HG02970 (cell line): ENCODE measurements at regions not wholly inside any gene's neighbourhood (a gene's known extent, or its start where the extent isn't known, plus 50 kb on each side); places are given as distances from the start of the nearest gene placed in this dataset.
A peak's percentile ranks its signal among the peaks of the same experiment; 100 is the strongest.

Source experiments
- ATAC-seq: cut with Tn5 transposase; IDR thresholded peaks from one replicate; pipeline ENCODE4 v1.9.1; 2021; ENCODE audit warnings: mild to moderate bottlenecking, moderate library complexity, moderate number of reproducible peaks; ENCODE audit not compliant: unreplicated experiment, low FRiP score

DNA sequence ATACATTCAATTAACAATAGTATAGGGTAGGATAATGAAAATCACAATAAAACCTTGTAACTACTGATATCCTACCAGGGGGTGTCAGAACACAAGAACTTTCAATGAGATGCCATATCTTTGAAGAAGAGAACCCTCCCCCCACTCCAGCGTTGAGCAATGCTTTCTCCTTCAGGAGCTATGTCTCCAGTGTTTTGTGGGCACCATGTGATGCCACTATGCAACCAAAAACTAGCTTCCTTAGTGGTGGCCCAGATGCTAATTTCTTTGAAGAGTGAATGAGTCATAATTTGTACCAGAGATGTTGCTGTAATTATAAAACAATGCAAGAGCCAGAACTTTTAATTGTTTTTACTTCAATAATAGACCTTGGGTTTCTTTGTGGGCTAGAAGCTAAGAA is 76.0 kb upstream of the ADO start:
- ATAC-seq, result no peak

DNA sequence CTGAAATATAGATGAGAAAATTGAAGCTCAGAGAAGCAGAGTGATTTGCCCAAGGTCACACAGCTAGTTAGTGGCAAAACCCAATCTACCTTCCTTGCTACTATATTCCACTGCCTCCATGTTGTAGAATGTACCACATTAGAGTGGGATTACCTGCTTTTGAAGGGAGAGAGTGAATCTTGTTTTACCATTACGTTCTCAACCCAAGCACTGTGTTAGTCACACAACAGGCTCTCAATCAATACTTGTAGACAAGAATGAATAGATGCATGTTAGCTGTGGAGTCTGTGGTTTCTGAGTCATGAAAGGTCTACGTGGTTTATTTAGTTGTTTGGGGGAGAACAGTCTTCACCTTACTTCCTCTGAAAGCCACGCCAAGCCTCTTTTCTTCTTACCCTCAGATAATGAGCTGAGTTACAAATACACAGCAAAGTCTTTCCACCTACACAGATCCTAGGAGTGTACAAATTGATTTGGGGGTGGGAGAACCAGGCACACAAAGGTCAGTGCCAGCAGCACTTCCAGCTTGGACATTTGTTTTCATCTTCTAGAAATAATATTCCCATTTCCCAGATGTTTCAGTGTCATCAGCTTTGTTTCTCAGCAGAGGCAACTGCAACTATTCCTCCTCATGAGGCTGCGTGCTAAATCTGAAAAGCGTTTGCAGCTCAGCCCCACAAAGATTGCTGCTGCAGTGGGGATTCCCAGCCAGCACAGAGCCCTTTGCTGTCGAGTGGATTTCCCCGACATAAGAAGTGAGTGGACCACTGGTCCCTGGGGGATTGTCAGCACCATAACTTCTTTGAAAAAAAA is 71.5 kb upstream of the ADO start:
- ATAC-seq, result peak; percentile 74

DNA sequence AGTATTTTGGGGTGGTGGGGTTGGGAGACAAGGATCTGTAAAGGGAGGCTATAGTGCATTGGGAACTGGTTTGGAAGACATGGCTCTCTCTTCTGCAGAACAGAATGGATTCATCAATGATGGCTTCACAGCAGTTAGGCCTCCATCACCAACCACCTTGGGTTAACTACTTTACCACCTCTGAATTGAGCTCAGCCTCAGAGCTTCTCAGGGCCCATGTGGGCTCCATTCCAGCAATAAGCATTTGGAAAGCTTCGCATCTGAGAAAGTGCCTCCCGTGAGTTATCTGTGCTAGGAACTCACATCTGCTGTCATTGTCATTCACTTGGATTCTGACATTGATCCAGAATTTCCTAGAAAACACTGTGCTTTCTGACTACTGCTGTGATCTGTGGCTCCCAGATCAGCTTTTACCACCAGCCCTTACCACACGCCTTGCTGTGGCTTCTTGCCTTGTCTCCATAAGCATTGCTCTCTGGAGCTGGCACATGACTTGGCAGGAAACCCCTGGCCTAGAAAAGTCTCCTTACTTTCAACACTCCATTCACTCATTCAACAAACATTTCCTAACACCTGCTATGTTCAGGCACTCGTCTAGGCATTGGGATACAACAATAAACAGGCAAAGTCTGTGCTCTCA is 70.7 kb upstream of the ADO start:
- ATAC-seq, result no peak

DNA sequence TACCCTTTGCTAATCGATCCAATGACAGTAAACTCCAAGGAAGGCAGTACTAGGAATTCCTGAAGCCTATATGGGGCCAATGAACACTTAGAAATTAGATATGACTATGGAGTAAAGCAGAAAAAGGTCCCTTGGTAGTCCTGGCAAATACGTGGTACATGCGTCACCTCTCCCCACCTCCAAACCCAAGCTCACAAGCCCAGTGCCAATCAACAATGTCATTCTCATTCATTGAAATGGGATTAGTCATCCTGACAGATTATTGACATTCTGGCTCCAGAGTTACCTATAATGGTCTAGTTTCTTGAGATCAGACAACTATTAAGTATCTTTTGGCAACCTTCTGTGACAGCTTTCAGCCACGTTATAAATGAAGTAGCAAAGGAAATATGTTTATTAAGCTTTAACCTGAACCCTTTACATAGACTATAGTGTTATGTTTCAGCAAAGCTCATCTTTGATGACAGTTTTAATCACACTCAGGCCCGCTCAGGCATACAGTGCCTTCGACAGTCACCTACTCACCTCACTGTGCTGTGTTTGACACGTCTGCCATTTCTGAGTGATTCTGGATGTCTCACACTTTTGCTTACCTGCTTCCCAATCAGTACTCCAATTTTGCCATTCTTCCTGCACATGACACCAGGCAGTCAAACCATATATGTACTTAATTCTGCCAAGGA is 69.6 kb upstream of the ADO start:
- no peak for ATAC-seq

DNA sequence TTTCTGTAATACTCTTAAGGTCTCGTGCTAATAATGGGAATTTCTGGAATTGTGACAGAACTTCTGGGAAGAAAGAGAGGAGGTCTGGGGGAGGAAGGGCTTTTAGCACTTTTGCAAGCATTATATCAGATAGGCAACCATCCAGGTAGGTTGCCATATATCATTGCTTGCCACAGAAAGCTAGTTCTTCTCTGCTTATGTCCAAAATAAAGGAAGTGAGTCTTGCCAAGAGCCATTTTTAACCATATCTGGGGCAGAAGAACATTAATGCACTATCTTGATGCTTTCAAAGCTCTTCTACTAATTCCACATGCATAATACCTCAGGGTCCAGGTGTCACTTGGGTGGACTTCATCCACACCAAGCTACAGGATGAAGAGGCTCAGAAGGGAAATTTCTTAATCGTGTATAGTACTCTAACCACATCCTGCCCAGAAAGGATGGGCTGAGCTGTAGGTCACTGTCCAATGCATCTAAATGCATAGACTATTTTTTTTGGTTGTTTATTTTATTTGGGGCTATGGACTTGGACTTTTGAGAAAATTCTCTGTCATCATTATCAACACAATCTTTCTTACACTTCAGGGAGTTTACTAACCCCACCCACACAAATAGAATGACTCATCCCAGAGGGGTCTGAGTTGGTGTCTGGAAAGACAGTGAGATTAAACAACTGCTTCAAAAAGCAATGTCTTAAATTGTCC is 68.9 kb upstream of the ADO start:
- no peak for ATAC-seq

DNA sequence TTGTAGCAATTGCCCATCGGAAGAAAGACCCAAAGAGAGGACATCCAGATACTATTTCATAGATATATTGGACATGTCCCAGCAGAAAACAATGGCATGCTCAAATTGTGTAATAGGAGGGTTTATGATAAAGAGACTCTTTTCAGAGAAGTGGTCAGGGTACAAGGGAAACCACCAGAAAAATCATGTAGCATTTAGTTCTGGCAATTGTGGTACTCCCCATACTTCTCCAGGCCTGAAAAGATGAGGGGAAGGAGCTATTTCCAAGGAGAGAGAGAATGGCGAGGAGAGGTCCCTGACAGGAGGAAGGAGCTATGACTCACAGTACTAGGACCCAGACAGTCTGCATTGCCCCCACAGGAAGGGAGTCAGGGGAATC is 68.4 kb upstream of the ADO start:
- ATAC-seq, result no peak

DNA sequence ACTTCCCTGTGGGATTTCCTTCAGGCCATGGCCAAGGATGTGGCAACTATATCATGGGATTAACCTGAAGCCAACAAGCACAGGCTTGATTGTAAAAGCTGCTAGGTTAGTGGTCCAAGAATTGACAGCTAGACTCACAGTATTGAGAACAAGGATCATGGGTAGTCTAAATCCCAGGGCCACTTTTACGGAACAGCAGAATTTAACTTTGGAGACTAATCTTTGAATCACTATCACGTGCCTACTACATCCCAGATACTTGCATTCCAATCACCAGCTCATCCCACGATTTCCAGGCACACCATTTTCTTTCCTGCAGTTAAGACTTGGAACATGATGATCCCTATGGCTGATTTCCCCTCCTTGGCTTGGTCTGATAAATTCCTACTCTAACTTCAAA is 65.6 kb upstream of the ADO start:
- no peak for ATAC-seq

DNA sequence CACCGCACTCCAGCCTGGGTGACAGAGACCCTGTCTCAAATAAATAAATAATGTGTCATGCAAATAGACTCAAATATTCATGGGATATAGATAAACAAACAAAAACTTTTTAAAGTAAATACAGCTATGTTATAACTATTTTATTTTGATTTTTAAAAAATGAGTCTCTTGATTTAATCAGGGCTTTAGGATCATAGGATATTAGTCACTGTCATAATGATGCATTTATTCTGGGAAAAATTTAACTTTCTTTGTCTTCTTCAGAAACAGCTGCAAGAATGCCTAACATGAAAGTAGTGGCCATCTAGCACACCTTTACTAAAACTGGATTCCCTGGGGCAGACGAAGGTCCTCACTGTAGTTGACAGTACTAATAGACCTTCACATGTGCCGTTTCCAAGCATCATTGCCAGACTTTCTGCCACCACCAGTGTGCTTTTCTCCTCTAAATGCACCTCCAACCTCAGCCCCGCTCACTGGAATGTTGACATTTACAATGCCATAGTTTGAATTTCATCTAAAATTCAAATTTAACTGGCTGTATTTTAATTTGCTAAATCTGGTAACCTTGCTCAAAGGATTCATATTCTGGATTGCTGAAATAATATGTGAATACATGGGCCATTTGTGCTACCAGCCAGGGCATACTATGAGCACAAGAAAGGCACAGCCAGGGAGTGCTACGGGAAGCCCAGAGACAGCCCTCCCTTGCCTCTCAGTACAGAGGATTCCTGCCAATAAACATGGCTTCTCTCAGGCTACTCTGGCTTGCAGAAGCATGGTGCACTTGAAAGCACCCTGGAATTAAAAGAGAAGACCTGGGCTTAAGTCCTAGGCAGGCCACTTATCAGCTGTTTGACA is 63.4 kb upstream of the ADO start:
- no peak for ATAC-seq

DNA sequence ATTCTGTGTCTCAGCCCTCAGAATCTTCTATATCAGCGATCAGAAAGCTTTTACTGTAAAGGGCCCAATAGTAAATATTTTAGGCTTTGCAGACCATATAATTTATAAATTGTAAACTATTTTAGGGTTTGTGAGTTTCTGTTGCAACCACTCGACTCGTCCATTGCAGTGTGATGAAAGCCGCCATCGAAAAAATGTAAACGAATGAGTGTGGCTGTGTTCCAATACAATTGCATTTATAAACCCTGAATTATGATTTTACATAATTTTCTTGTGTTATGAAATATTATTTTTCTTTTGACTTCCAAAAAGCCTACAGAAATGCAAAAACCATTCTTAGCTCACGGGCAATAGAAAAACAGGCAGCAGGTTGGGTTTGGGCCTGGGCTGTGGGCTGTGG is 62.5 kb upstream of the ADO start:
- no peak for ATAC-seq

DNA sequence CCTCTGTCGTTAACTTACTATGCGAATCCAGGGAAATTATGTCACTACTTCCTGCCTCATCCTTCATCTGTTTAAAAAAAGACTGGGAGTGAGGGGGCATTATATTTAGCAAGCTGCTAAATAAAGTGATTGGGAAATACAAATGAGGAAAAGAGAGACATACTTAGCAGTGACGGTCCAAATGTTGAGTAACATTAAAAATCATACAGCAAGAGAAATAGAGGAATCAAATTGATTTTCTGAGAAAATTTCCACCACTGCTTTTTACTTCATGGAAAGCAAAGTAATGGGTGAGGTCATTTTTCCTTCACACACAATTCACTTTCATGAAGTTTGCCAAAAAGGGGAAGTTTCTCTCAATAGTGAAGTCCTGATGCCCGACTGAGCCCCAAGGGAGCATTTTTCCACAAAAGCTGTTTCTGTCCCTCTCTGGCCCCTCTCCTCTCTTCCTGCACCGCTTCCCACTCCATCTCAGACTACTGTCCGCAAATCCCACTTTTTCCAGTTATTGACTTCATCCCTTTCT is 61.9 kb upstream of the ADO start:
- no peak for ATAC-seq

DNA sequence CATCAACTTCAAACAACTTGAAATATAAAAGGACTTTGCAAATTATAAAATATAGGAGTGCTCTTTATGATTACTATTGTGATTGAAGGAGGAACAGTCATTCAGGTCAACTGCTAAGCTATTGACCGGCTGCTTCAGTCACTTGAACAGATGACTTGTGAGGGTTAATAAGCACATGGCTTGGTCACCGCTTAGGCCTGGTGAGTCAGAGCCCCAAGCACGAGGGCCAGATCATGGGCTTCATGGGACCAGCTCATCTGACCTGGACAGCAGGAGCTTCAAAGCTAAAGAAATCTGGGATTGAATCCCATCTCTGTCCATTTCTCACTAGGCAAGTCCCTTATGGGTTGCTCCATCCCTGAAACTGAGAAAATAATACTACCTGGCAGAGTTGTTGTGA is 60.4 kb upstream of the ADO start:
- ATAC-seq, result no peak

DNA sequence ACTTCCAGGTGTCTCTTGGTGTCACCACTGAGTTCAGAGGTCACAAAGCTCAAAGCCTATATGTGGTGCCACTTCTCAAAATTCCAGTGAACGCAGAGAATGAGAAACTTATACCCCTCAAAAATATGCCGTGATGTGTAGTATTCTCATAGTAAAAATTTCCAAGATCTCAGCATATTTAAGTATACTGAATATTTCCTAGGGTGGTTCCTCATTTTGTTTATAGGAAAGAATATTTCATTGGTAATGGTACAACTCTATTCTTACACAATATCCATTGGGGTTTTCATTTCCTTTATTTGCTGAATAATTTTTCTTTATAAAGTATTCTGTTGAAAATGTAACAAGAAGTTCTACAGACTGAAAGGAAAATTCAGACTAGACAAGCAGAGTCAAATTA is 58.9 kb upstream of the ADO start:
- ATAC-seq, result no peak

DNA sequence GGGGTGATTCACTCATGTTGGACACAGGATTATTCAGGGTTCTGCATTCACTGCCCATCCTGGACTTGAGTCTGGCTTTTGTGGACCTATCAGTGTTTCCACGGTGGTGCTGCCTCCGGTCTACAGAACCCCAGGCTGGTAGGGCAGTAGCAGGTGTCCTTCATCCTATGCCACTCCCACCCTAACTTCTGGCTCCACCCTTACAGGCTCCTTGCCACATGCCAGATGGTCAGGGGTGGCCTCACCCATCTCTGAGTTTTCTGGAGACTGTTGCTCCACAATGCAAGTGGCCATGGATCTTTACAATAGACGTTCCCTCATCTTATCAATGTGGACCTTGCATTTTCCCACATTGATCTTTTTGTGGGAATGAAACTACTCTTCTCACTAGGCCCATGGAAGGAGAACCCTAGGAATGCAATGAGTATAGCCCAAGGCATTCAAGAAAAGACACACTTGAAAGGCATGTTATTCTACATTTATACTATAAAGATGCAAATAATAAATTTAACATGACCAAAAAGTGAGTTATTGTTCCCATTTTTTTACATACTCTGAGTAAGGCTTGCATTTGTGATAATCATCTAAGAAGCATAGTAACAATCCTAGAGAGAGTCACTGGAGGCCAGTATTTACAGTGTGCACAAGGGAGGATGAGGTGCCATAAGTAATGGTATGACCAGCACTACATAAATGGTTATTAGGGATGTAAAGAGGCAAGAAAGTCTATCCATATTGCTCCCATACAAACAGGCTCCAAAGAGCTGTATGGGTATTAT is 57.4 kb upstream of the ADO start:
- no peak for ATAC-seq

DNA sequence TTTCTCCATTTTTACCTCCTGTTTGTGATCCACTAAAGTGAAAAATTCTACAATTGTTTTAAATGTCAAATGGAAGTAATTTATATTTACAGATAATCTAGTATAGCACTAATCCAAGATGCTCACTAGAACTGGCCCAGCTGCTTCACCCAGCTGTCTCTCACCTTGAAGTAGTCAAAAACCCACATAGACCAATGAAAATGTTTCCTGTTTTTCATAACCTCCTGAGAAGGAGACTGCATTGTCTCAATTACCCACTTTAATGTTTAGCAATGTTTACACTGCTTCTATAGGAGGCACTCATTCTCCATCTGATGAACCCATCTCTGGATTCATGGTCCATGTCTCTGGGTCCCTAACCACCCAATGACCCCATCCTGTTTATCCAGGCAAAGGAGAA is 56.1 kb upstream of the ADO start:
- no peak for ATAC-seq

DNA sequence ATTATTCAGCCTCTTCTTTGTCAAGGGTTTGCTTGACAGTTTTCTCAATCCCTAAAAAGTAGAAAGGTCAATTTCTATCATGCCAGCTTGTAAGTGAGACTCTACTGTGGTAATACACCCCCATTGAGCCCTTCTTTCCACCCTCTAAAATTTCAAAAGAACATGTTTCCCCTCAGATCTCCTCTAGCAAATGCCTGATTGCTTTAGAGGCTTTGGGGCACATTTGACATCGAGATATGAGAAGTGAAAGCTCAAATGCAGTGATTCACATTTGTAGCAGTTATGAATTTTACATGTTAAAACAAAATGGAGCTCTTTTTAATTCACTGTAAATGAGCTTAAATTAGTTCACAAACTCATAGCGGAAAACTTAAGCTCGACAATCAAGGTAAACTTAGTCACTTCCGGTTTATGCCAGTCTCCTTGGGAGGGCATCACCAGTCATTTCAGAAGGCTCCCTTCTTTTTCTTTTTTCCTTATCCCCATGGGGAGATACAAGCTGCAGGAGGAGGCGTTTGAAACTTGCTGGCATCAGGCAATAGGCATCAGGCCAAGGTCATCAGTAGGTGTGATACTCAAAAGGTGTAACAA is 55.3 kb upstream of the ADO start:
- no peak for ATAC-seq
